HG03060 (cell line): ENCODE measurements at regions not wholly inside any gene's neighbourhood (a gene's known extent, or its start where the extent isn't known, plus 50 kb on each side); places are given as distances from the start of the nearest gene placed in this dataset.

Experiments
- ATAC-seq: cut with Tn5 transposase; IDR thresholded peaks from one replicate; pipeline ENCODE4 v1.9.1; 2021; ENCODE audit warnings: low read depth, moderate number of reproducible peaks; ENCODE audit not compliant: unreplicated experiment

- no peak for ATAC-seq
These were observed 304.4 kb upstream of the NBEA start for GRCh38 chr13:34637636-34638035.

- no peak for ATAC-seq
These were observed 303.2 kb upstream of the NBEA start for GRCh38 chr13:34638897-34639296.

GRCh38 chr13:34640179-34640992 lies 301.7 kb upstream of the NBEA start:
- no peak for ATAC-seq

GRCh38 chr13:34640993-34641330 lies 301.1 kb upstream of the NBEA start:
- no peak for ATAC-seq

- no peak for ATAC-seq
These were observed 294.5 kb upstream of the NBEA start for GRCh38 chr13:34647379-34648150.

- no peak for ATAC-seq
These were observed 287.9 kb upstream of the NBEA start for GRCh38 chr13:34654203-34654602.

- no peak for ATAC-seq
These were observed 287.4 kb upstream of the NBEA start for GRCh38 chr13:34654647-34655046.

- no peak for ATAC-seq
These were observed 286.5 kb upstream of the NBEA start for GRCh38 chr13:34655554-34655953.

- ATAC-seq: no peak
These were observed 284.4 kb upstream of the NBEA start for GRCh38 chr13:34657716-34658115.

- ATAC-seq: no peak
These were observed 274.5 kb upstream of the NBEA start for GRCh38 chr13:34667286-34668218.

GRCh38 chr13:34671137-34671536 lies 270.9 kb upstream of the NBEA start:
- ATAC-seq: no peak

- no peak for ATAC-seq
These were observed 269.4 kb upstream of the NBEA start for GRCh38 chr13:34672631-34673030.

GRCh38 chr13:34675626-34676025 lies 266.4 kb upstream of the NBEA start:
- no peak for ATAC-seq

- ATAC-seq: no peak
These were observed 263.9 kb upstream of the NBEA start for GRCh38 chr13:34678154-34678553.

GRCh38 chr13:34681405-34681955 lies 260.6 kb upstream of the NBEA start:
- no peak for ATAC-seq

- ATAC-seq: no peak
These were observed 247.0 kb upstream of the NBEA start for GRCh38 chr13:34695063-34695462.

- ATAC-seq: no peak
These were observed 245.8 kb upstream of the NBEA start for GRCh38 chr13:34696296-34696695.

- no peak for ATAC-seq
These were observed 245.3 kb upstream of the NBEA start for GRCh38 chr13:34696741-34697140.

- ATAC-seq: no peak
These were observed 243.1 kb upstream of the NBEA start for GRCh38 chr13:34698945-34699344.

- ATAC-seq: no peak
These were observed 241.9 kb upstream of the NBEA start for GRCh38 chr13:34700155-34700554.

- ATAC-seq: no peak
These were observed 240.2 kb upstream of the NBEA start for GRCh38 chr13:34701919-34702318.
